ENCODE measurements at regions not wholly inside any gene's neighbourhood (a gene's known extent, or its start where the extent isn't known, plus 50 kb on each side); places are given as distances from the start of the nearest gene placed in this dataset.

DNA sequence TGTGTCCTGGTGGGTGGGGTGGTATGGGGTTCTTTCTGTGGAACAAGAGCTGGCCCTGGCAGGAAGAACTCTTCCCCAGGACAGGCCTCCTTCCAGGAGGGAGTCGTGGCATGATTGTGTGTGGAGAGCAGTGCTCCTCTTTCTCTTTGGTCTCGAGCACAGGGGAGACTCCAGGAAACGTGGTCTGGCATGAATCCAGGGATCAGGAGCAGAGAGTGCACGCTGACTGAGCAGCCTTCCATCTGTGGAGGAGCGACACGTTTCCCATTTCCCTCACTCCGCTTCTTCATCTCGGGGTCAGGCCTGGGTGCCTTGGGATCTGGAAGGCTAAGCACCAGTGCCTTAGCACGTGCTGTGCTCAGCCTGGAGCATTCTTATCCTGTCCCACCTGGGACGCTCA, 132.0 kb upstream of the HDAC4 start:
- in situ Hi-C loops (cut with HindIII; ENCODE audit: low sequenced_read_pairs), result no loop called here

DNA sequence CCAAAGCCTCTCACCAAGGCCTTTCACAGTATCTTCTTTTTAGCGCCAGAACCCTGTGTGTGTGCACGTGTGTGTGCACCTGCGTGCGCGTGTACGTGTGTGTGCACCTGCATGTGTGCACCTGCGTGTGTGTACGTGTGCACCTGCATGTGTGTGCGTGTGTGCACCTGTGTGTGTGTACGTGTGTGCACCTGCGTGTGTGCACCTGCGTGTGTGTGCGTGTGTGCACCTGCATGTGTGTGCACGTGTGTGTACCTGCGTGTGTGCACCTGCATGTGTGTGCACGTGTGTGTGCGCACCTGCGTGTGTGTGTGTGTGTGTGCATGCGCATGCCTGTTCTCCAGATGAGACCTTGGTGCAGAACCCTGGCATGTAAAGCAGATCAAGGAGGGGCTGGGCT, 131.4 kb upstream of the HDAC4 start:
- in situ Hi-C loops (cut with HindIII; ENCODE audit: low sequenced_read_pairs), result no loop called here

DNA sequence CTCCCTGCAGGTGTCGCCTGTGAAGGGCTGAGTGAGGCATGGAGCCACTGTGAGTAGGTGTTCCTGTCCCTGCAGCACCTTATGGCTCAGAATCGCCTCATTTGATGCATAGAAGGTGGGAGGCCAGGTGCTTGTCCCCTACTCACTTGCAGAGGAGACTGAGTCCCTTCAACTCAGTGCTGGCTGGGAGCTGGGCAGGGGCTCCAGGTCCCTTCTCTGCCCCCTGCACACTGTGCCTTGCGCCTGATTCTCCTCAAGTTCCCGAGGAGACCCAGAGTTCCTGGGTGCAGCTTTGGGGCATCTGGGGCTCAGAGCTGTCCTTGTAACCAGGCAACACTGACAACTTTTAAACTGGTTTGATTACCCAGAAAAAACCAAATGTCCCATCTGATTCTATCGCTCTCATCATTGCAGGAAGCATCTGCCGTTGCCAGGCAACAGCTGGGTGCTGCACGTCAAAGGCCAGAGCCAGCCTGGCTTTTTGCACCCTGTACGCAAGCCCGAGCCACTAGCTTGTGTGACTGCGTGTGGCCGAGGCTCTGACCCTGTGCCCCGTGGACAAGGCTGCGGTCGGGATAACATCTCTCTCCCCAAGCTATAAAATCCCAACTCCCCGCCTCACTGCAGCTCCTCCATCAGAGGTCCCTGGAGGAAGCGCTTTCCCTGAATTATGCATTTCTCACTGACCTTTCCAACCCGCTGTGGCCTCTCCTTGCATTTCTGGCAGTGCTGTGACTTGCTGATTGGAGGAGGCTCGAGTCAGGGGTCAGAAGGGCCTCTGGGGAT, 130.8 kb upstream of the HDAC4 start:
- in situ Hi-C loops (cut with HindIII; ENCODE audit: low sequenced_read_pairs), result no loop called here

DNA sequence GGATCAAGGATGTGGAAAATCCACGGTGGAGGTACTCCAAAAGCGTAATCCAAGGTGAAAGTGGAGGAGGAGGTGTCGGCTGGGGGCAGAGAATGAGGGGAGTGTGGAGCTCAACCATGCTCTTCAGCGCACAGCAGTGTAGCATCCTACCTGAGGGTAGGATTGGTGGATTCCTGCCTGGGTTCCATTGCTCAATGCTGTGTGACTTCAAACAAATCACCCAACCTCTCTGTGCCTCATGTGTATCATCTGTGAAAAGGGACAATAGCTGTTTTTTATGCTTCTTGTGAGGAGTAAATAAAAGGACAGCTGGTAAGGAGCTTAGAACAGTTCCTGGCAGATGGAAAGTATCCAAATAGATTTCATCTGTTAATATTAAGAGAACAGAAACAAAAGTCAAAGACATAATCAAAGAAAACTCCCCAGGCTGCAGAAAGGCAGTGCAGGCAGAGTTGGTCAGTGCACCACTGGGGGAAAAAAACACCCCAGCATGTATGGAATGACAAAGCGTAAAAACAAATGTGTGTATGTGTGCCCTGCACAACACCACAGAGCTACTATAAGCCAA, 130.0 kb upstream of the HDAC4 start:
- in situ Hi-C loops (cut with HindIII; ENCODE audit: low sequenced_read_pairs), result no loop called here

DNA sequence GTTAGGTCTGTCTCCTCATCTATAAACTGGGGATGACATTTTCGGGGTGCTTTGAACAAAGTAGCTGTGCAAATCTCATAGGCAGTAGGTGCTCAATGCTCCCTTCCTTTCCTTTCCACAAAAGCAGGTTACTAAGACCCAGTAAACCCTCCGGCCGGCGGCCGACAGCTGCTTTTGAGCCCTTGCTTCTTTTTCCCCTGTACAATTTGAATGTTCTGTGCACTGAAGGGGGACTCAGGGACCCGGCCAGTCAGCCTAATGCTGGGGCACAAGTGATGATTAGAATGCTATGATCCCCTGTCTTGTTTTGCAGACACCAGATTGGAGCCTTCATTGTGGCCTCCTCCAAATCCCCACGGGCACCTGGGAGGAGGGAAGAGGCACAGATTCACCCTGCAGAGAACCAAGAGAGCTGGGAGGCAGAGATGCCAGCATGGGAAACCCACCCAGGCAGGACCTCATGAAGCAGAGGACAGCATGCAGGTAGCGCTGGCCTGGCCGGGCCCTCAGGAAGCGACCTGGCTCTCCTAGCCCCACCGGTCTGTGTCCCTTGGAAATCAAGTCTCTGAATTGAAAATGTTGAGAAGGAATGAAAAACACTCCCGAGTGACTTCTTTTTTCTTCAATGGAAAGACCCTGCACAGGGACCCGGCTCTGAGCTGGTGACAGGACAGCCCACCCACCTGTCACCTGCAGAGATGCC, 128.6 kb upstream of the HDAC4 start:
- in situ Hi-C loops (cut with HindIII; ENCODE audit: low sequenced_read_pairs), result no loop called here

DNA sequence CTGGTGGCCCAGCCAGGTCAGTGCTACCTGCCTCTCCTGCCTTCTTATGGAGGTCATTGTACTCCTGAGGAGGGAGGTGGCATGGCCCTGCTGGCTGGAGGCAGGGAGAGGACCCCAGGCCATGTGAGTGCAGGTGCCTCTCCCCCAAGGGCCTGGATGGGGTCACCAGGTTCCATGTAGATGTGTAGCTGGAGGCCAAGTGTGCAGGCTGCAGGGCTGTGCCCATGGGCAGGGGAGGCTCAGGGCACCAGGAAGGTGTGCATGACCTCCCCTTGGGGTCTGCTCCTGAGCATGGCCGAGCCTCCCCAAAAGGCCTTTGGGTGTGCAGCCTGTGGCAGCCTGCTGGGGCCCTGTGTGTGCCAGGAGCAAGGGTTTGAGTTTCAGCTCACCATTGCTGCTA, 128.1 kb upstream of the HDAC4 start:
- in situ Hi-C loops (cut with HindIII; ENCODE audit: low sequenced_read_pairs), result no loop called here

DNA sequence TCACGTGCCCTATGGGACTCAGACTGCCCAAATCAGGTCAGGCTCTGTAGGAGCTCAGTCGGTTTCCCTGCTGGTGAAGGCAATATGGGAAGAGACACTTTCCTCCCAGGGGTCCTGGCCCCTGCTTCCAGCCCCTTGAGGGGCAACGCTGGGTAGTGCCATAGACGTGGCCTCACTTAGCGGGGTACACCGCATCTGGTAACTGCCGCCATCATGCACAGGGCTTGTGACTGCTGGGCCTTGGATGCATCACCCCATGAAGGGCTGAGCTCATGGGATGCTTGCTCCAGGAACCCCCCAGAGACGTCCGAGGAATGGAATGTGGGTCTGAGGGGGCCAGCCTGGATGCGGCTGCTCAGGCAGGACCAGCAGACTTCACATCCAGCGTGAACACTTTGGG, 127.3 kb upstream of the HDAC4 start:
- in situ Hi-C loops (cut with HindIII; ENCODE audit: low sequenced_read_pairs), result no loop called here

DNA sequence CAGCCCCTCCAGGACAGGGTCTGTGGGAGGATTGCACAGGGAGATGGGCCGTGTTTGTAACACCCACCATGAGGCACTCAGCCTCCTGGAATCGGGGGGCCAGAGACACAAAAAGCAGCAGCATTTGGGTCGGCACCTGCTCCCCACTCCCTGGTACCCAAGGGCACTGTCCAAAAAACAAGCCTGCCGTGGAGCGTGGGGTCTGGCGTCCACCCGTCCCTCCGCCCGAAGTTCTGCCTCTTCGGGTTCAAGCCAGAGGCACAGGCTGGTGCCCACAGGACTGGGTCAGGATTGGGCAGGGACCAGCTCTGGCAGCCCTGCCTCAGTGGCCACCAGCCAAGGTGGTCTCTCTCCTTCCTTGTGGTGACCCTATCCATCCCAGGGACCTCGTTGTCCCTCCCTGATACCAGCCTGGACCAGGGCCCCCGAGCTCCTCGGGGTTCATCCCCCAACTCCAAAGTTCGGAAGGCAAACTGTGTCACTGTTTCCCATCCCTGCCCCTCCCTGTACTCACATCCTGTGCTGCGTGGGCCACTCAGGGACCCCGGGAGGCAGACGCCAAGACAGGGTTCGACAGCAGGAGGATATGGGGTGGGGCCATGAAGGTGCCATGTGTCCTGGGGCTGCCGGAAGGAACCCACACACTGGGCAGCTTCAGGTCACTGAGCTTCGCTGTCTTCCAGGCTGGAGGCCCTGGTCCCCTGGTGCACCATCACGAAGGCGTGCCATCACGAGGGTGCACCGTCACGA, 126.0 kb upstream of the HDAC4 start:
- in situ Hi-C loops (cut with HindIII; ENCODE audit: low sequenced_read_pairs), result no loop called here

DNA sequence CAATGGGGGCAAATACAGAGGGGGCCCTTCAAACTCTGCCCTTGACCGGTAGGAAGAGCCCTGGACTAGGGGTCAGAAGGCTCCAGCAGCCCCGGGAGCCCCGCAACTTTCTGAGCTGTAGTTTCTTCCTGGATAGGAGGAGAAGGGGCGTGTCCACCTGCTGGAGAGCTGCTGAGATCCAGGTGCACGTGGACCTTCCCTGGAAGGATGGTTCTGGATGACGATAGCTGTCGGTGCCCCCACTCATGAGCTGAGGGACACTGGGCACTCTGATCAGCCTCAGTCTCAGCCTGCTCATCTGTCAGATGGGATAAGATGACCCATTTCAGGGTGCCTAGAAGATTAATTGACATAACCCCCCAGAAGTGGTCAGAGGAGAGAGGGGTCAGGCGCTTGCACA, 125.2 kb upstream of the HDAC4 start:
- in situ Hi-C loops (cut with HindIII; ENCODE audit: low sequenced_read_pairs), result no loop called here

DNA sequence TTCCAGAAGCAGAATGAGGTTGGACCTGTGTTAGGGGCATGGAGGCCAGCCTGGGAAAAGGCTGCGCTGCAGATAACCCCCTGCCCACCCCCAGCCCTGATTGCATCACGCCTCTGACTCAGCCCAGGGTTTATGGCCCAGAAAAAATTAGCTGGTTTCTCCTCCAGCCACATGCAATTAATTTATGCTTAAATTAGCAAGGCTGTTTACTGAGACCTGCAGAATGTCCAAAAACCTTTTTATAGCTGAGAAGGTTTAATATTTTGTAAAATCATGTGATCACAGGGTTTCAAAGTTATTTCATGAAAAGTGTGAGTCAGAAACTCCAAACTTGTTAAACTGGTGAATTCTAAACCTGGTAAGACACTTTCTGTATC, 123.1 kb upstream of the HDAC4 start:
- in situ Hi-C loops (cut with HindIII; ENCODE audit: low sequenced_read_pairs), result no loop called here

DNA sequence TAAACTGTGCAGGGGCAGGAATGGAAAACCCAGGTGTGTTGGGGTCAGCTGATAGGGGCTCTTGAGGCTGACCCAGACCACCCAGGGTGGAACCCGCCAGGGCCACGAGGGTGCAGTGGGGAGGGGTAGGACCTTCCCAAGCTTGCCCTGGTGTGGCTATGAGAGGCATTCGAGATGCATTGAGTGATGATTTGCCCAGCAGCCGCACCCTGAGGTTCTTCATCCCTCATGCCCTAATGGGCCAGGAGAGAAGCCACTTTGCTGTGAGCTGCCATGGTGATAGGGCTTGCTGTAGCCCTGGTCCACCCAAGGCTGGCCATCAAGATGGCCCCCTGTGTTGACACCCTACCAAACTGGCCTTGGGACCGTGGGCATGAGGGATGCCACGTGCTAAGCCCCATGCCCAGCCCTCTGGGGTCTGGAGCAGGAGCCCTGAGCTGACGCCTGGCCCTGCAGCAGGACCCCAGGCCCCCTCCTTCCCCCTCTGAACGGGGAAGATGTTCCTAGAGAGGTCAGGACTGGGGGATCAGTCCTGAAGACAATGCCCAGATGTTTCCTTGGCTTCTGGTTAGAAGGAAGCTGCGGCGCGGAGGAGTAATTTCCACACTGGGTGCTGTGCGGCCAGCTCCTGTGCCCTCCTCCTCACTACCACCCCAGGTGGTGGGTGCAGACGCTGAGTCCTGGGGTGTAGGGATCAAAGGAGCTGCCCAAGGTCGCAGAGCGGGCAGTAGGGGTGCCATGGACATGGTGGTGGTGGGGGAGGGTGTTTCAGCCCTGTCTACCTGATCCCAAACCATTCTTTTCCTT, 122.5 kb upstream of the HDAC4 start:
- in situ Hi-C loops (cut with HindIII; ENCODE audit: low sequenced_read_pairs), result no loop called here

DNA sequence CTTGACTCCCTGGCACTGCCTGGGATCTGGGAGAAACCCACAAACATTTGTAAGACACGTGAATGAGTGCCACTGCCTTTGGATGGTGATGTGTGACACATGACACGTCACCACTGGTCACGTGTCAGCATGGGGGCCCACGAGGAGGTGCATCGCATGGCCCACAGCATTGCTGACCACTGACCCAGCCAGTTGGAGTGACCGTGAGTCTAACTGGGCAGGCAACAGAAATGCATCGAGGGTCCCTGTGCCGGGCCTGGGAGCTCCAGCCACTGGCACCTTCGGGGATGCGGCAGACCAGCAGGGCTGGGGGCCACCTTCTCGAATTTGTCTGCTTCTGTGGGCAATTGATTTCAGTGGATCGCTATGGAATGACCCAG, 121.9 kb upstream of the HDAC4 start:
- in situ Hi-C loops (cut with HindIII; ENCODE audit: low sequenced_read_pairs), result no loop called here

DNA sequence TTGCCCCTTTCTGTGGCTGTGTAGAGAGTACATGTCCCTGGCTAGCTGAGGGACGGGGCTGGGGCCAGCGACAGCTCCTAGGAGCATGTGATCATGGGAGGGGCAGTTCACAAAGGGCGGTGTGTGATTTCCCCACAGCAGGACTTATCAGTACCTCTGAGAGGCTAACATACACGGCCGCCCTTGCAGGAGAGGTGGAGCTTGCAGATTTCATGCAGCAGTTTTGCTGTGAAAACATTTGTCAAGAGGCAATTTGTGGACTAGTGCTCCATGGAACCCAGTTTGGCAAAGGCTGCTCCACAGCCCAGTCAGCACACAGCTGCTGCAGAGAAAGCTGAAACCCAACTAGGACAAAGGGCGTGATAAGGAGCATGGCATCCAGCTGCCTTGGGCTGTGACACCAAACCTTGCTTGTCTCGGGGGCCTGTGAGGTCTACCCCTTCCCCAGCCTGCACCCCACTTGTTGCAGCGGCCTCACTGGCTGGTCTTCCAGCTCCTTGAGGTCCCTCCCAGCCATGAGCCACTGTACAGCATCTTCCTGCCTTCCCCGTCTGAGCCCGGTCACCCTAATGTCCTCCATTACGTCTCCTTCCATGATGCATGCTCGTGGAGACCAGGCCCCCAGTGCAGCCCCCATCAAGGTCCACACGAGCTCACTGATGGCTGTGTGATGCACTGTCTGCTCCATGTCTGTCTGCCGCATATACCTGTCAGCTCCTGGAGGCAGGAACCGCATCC, 121.4 kb upstream of the HDAC4 start:
- in situ Hi-C loops (cut with HindIII; ENCODE audit: low sequenced_read_pairs), result no loop called here

DNA sequence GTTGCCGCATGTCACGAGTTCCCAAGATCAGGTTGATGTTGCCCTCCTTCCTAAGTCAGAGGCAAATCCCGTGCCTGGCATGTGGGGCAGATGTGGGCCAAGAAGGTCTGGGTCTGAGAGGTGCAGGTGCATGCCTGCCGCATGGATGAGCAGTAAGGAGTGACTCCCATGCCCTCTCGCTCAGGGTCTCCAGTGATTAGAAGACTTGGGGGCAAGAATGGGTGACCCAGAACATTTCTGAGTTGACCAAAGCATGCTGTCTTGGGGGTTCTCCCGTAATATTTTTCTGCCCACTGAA, 120.6 kb upstream of the HDAC4 start:
- in situ Hi-C loops (cut with HindIII; ENCODE audit: low sequenced_read_pairs), result no loop called here

DNA sequence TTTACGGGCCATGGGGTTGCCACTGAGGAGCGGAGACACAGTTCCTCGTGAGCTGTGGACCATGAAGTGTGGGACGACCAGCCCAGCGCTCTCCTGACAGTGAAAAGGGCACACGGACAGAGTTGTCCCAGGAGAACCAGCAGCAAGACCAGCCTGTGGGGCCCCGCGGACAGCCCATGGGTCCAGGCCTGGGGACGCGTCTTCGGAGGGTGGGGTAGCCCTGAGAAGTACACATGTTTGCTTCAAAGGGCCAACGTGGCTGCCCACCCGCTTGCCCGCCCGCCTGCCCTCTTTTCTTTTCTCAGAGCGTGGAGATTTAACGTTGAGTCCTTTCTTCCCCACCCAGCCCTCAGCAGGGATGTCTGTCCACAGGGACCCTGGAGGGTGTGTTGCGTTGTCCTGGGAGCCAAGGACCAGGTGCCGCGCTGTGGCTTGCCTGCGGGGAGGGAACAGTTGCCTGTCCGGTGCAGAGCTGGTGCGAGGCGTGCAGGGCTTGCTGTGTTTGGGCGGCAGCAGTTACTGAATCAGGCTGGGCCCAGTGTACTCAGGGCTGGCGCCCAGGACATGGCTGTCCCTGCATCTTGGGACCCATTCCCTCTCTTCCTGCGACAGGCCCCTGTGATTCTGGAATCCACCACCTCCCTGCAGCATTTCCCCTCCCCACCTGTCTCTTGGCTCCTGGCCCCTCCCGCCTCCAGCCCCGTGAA, 120.1 kb upstream of the HDAC4 start:
- in situ Hi-C loops (cut with HindIII; ENCODE audit: low sequenced_read_pairs), result no loop called here

DNA sequence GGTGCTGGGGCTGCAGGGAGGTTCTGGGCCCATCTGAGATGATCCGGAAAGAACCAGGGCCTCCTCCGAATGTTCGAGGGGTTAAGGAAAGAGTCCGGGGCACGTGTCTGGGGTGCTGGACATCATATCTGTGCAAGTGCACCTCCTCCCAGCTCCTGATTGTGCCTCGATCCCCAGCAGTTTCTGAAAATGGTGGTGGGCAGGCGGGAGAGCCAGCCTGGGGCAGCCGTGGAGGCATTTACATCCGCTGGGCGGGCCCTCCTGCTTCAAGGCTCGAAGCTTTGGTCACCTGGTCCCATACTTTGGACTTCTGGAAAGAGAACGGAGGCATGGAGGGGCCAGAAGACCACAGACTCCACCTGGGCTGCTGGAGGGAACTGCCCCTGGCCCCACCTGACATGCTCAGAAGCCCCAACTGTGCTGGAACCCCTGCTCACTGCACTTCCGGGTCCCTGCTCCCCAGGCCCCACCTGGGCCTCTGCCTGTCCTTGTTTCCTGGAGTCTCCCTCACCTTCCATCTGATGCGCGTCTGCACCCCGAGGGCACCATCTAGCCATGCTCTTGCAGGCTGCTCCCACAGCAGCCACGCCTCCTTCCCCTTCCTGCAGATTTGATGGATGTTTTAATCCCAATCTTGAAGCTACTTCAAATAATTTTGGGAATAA, 119.2 kb upstream of the HDAC4 start:
- in situ Hi-C loops (cut with HindIII; ENCODE audit: low sequenced_read_pairs), result no loop called here

DNA sequence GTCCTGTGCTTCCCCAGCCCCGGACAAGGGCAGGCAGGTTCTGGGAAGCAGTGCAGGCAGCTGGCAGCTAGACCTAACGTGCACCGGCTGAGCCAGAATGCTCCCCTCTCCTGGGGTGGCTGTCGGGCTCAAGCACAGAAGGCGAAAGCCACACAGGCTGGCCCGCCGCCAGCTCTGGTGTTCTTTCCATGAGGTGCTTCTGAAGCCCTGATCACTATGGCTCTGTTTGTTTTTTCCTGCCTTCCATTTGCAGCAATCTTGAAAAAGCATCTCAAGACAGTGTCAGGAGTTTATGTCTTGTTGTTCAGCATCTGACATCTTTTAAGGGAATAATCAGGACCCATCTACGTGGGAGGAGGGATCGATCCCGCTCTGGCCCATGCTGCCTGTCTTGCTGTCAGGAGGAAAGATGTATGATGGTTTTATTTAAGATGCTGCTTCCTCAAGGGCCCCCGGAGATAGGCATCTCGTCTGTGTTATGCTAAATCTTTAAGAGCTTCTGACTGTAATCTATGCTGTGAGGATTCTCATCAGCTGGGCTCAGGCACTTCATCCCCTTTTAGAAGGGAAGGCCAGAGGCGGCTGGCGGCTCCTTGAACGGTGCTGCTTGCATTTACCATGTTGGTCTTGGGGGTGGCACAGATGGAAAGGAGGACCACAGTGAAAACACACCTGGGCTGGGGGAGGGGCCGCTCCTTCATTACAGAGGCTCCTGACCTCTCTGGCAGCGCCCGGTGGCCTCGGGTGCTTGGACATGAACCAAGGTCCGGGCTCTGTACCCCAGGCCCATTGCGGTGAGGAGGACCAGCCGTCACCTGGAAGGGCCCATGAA, 118.5 kb upstream of the HDAC4 start:
- in situ Hi-C loops (cut with HindIII; ENCODE audit: low sequenced_read_pairs), result no loop called here

DNA sequence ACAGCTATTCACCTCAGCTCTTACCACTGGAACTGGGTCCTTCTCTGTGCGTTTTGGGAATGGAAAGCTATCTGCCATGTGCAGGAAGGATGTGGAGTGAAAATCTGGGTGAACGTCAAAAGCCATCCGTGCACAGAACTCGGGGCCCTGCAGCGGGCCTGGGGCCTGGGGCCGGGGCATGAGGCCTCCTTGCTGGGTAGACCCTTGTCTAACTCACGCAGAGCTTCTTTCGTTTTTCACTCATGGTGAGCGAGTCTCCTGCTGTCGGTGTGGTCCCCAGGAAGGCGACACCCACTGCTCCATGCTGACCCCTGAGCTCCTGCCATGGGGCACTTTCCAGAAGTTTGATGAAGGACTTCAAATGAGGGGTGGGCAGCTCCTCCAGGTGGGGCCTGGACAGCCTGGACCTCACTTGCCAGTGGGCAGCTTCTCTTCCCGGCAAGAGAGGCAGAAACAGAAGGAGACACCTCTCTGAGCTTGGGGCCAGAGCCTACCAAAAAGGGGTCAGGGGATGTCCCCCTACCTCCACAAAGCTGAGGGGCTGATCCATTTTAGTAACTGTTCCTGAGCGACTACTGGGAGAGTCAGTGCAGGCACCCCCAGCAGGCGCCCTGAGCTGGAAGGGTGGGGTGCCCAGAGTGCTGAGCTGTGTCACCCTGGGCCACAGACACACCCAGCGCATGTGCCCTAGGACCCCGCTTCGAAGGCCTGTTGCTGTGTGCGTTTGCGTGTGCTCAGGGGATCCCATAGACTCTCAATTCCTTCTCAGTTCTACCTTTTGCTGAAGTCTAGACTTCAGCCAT, 117.7 kb upstream of the HDAC4 start:
- in situ Hi-C loops (cut with HindIII; ENCODE audit: low sequenced_read_pairs), result no loop called here
